ENCODE measurements at regions not wholly inside any gene's neighbourhood (a gene's known extent, or its start where the extent isn't known, plus 50 kb on each side); places are given as distances from the start of the nearest gene placed in this dataset.

GRCh38 chr15:91490211-91490610 lies 363.3 kb upstream of the SLCO3A1 start:
- no peak for TF ChIP-seq SNRNP70 (IDR thresholded peaks at IDR 0.05; ENCODE audit: low read depth, low read length)
- TF ChIP-seq ZNF607 (CRISPR knock-in tag; IDR thresholded peaks at IDR 0.05; ENCODE audit: borderline replicate concordance): no peak
- TF ChIP-seq ZBTB20 (CRISPR knock-in tag; IDR thresholded peaks at IDR 0.05; ENCODE audit: borderline replicate concordance, low read depth): no peak
- TF ChIP-seq, protein P1, sequence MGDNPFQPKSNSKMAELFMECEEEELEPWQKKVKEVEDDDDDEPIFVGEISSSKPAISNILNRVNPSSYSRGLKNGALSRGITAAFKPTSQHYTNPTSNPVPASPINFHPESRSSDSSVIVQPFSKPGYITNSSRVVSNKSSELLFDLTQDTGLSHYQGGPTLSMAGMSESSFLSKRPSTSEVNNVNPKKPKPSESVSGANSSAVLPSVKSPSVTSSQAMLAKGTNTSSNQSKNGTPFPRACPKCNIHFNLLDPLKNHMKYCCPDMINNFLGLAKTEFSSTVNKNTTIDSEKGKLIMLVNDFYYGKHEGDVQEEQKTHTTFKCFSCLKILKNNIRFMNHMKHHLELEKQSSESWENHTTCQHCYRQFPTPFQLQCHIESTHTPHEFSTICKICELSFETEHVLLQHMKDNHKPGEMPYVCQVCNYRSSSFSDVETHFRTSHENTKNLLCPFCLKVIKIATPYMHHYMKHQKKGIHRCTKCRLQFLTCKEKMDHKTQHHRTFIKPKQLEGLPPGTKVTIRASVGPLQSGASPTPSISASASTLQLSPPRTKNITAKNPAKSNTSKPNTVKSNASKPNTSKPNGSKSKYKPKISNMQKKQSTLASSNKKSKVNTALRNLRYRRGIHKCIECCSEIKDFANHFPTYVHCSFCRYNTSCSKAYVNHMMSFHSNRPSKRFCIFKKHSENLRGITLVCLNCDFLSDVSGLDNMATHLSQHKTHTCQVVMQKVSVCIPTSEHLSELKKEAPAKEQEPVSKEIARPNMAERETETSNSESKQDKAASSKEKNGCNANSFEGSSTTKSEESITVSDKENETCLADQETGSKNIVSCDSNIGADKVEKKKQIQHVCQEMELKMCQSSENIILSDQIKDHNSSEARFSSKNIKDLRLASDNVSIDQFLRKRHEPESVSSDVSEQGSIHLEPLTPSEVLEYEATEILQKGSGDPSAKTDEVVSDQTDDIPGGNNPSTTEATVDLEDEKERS (CRISPR knock-in tag; IDR thresholded peaks at IDR 0.05): no peak
- no peak for TF ChIP-seq TGIF2 (CRISPR knock-in tag; IDR thresholded peaks at IDR 0.05)
- TF ChIP-seq ZBTB43 (CRISPR knock-in tag; conservative IDR thresholded peaks at IDR 0.05): no peak
- TF ChIP-seq, protein P2, sequence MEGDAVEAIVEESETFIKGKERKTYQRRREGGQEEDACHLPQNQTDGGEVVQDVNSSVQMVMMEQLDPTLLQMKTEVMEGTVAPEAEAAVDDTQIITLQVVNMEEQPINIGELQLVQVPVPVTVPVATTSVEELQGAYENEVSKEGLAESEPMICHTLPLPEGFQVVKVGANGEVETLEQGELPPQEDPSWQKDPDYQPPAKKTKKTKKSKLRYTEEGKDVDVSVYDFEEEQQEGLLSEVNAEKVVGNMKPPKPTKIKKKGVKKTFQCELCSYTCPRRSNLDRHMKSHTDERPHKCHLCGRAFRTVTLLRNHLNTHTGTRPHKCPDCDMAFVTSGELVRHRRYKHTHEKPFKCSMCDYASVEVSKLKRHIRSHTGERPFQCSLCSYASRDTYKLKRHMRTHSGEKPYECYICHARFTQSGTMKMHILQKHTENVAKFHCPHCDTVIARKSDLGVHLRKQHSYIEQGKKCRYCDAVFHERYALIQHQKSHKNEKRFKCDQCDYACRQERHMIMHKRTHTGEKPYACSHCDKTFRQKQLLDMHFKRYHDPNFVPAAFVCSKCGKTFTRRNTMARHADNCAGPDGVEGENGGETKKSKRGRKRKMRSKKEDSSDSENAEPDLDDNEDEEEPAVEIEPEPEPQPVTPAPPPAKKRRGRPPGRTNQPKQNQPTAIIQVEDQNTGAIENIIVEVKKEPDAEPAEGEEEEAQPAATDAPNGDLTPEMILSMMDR (CRISPR knock-in tag; IDR thresholded peaks at IDR 0.05): no peak
- TF ChIP-seq MLX (CRISPR knock-in tag; IDR thresholded peaks at IDR 0.05): no peak
- TF ChIP-seq ZNF432 (CRISPR knock-in tag; IDR thresholded peaks at IDR 0.05; ENCODE audit: borderline replicate concordance): no peak
- TF ChIP-seq, protein P3, sequence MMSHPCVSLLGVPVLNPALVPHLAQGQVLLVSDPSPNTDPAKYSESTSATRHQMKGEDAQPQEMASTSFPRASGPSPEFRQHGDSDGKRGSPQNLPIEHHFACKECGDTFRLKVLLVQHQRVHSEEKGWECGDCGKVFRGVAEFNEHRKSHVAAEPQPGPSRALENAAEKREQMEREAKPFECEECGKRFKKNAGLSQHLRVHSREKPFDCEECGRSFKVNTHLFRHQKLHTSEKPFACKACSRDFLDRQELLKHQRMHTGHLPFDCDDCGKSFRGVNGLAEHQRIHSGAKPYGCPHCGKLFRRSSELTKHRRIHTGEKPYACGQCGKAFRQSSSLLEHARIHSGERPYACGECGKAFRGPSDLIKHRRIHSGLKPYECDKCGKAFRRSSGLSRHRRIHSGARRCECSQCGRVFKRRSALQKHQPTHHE (CRISPR knock-in tag; IDR thresholded peaks at IDR 0.05; ENCODE audit: borderline replicate concordance): no peak

Measured in HepG2 (cell line).